Eye (tissue), 1 donor: ENCODE measurements at regions not wholly inside any gene's neighbourhood (a gene's known extent, or its start where the extent isn't known, plus 50 kb on each side); places are given as distances from the start of the nearest gene placed in this dataset.
"Not testable (repeated sequence)": the region's sequence is repeated elsewhere in the genome, so short reads cannot be mapped to it uniquely, and the experiment has no call there.

Experiments used
- DNase-seq: peaks from one replicate; pipeline ENCODE4 v3.0.0-alpha.2; 2015

DNA sequence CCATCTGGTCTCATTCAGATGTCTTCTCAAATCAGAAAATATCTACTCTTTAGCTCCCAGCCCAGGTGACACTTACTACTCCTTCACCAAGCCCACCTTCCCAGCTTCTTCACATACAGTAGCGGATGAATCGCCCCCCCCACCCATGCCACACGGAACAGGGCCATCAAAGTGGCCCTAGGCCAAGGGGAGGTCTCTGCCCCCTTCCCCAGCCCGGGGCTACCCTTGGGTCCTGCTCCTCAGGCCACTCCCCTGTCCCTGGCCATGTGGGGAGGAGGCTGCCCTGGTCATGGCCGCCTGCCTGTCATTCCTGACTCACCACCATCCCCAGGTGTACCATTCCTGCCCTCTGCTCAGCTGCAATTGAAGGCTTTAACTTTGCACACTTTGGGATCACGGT lies 142.8 kb downstream of the NECTIN1 start:
- DNase-seq, result no peak

DNA sequence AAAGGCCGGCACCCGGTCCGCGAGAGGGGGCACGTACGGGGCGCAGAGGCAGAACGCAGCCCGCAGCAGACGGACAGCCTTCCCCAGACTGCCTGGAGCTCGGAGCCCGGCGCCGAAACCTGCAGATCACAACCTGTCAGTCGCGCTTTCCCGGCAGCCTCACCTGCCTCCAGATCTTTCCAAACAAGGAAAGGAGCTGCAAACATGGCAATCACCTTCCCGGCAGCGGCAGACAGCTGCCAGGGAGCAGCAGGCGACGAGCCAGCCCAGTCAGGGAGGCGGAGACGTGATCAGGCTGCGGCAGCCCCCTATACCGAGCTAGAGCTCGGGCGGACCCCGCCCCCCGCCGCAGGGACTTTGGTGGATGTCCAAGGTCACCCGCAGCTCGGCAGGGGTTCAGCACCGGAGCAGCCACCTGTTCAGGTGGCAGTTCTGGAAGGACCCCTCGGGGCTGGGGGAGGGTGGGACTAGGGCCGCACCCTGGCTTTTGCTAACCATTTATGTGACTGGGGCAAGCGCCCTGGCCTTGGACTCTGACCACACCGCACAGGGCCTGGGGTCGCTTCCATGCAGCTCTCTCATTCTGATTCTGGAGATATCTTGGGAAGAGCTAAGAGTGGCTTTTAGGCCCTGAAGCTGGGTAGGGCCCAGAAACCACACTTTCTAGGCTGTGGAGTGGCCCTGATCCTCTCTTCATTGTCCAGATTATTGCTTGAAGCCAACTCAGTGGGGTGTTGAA lies 143.8 kb downstream of the NECTIN1 start:
- peak; percentile 77 for DNase-seq

DNA sequence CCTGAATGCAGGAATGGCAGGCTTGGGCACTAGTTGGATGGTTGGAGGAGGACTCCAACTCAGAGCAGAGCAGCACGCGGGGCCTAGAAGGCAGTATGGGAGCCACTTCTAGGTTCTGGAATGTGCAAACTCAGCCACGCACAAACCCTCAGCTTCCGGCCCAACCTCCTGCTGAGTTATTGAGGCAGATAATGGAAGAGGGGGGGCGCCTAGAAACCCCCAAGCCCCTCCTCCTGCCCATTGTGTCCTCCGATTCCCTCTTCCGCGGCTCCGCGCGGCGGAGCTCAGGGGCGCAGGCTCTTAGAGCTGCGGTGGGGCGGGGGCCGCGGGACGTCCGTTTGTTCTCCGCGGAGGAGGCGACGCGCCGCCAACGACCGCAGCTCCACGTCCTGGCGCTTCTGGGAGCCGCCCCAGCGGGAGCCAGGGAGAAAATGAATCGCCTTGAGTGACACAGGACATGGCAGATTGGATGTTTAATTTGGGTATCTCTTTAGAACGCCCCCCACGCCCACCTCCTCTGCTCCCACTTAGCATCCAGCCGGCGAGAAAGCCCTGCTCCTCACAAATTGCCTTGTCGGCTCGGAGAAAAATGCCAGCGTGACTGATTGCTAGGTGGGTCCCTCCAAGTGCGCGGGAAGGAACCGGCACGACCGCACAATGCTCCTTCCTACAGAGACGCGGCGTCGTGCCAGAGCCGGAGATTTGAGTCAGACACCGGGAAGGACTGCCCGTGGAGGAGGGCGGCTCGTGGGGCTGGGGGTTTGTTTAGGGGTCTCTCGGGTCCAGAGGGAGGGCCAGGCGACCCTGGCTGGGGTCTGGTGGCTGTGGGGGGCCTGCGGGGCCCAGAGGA lies 144.6 kb downstream of the NECTIN1 start:
- DNase-seq, result peak; percentile 96

DNA sequence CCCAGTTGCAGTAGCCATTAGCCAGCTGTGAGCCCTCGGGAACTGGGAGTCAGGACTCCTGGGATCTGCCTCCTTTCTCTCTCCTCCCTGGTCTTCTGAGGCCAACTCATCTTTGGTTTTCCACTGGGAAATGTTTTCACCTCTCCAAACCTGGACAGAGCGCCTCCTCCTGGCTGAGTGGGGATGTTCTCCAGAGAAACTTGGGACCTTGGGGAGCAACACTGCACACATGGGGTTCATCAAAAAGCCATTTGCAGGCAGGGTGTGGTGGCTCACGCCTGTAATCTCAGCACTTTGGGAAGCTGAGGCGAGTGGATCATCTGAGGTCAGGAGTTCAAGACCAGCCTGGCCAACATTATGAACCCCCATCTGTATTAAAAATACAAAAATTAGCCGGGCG lies 145.4 kb downstream of the NECTIN1 start:
- no peak for DNase-seq

DNA sequence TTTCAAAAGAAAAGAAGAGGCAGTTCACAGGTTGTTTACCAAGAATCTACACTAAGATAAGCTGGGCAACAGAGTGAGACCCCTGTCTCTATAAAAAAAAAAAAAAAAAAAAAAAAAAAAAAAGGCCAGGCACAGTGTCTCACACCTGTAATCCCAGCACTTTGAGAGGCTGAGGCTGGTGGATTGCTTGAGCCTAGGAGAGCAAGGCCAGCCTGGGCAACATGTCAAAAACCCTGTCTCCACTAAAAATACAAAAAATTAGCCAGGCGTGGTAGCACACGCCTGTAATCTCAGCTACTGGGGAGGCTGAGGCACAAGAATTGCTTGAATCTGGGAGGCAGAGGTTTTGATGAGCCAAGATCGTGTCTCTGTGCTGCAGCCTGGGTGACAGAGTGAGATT lies 147.6 kb downstream of the NECTIN1 start:
- DNase-seq, result not testable (repeated sequence)

DNA sequence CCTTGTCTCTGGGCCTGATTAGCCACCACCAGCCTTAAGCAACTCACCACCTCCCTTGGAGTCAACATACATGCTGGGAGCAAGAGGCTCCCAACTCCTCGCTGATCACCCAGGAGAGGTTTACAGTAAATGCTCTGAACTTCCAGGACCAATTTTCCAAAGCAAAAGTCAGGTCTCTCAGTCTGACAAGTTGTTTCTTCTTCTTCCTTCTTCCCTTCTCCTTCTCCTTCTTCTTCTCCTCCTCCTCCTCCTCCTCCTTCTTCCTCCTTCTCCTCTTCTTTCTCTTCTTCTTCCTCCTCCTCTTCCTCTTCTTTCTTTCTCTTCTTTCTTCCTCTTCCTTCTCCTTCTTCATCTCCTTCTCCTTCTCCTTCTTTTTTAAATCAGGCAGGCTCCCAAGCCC lies 148.2 kb downstream of the NECTIN1 start:
- DNase-seq, result no peak

DNA sequence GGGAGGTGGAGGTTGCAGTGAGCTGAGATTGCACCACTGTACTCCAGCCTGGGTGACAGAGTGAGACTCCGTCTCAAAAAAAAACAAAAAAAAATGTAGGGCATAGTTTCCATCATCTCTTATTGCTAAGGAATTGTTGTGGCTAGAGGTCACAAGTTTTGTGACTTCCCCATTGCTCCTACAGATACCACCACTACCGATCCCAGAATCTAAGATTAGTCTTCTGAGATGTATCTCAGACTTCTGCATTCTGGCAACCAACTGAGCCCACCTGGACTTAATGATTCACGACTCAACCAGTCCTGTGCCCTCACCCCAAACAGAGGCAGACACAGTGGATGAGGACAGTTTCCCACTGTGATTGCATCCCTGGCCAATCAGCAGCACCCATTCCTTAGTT lies 148.9 kb downstream of the NECTIN1 start:
- no peak for DNase-seq

DNA sequence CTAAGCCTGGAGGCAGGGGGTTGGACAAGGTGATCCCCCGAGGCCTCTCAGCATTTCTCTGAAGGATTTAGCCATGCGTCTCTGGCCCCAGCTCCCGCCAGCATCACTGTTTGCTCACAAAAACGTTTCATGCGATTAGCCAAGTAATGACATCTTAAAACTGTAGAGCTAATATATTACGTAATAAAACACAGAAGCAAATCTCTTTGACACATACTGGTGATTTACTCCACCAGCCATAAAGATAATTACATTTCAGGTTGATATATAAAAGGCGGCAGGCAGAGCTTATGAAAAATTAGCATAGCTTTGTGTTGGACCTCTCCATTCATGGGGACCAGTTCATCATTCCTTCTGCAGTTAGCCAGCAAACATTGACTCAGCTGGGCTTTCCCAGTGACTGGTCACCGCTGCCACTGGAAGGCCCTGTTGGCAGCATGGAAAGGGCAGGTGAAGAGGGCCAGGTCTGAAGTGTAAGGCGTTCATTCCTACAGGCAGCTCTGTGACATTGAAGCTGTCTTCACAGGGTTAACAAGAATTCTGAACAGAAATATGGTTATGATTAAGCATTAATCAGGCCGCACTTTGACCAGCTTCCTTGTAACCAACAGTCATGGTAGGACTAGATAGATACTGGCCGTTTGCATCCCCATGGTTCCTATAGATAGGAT lies 150.3 kb downstream of the NECTIN1 start:
- no peak for DNase-seq

DNA sequence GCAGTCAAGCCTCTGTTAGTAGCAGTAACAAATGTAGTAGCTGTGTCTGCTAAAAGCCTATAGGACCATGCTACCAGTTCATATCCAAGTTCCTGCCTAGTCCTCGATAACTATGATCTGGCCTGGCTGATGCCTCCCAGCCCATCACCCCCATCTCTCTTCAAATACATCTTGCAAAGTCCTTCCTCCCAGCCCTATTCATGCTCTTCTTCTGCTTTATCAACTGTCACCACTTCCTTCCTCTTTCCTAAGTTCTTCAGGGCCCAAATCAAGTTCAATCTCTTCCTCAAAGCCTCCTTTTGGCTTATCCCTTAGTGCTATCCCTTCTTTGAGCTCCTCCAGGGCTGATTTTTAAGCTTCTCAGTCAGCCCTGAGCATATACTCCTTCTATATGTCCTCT lies 150.9 kb upstream of the THY1 start:
- no peak for DNase-seq

DNA sequence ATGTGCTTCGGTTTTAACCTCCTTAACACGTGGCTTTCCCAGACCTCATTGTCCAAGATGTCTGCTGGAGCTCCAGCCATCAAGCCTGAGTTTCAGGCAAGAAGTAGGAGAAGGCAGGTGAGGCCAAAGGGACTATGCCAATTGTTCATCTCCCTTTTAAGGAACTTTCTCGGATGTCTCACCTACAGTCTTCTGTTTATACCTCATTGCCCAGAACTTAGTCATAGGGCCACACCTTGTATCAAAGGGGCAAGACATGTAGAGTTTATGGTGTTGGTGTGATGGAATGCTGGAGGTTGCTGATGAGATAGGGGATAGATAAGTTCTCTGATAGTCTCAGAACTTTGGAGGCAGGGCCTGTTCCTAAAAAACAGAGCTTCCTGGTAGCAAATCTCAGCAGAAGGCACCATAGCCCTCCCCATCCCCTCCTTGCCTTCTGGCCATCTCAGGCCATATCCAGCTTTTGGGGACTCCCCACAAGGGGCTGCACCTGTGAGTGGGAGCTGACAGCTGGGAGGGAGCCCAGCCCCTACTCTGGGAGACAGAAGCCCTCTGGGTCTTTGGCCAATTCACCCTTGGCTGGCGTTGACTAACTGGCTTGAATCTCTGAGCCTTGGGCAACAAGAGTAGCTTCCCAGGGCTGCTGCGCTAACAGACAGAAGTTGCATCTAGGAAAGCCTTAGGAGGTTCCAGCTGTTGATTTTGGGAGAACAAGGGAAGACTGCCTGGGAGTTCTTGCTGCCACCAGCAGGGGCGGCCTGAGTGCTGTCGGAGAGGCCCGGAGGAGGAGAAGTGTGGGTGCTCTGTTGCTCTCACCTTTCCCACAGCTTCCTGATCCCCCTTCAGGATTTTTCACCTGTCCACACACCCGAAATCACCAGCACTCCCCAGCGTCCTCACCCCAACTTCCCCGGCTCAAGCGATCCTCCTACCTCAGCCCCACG lies 149.8 kb upstream of the THY1 start:
- DNase-seq, result no peak

DNA sequence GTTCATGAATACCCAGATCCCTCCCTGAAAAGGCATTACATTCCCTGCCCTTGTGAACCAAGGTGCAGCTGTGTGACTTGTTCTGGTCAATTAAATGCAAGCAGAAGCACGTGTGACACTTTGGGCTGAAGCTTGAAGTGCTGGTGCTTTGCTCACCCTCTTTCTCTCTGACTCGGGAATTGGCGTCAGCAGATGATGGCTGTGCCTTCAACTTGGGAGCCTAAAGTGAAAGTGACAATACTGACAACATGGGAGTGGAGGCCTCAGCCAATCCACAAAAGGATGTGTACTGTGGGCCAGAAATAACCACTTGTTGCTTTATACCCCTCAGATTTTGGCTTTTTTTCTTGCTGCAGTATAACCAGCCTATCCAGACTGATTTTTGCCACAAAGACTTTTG lies 148.3 kb upstream of the THY1 start:
- peak; percentile 61 for DNase-seq

DNA sequence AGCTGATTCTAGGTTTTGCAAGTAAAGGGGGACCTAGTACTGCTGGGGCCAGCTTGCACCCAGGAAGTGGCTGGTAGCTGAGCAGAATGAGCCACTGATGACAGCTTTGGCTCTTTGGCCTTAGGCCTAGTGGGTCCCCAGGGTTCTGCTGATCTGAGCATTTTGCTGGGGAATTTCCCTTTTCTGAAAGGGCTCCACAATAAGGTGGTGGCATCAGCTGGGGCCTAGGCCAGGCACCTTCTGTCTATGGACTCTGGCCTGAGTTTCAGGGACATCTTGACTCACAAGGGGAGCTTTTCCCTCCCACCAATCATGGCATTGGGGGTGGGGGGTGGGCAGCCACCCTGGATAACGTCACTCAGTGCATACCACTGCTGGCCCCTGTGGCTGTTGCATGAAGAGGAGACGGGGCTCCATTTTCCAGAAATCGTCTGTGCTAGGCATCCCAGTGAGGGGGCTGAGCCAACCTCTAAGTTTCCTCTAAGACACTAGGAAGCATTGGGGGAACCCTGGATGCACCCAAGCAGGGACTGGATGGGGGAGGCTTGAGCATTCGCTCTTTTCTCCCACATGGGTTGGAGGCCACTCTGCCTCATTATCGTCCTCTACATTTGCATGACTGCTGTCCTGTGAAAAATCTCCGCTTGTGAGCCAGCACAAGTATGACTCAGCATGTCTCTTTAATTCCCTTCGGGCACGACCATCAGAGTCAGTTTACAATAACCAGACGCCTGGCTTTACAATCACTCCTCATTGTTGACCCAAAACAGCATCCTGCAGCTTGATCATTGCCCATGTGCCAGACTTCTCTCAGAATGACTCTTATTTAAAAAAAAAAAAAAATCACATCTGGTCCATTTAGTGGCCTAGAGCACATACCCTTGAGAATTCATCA lies 145.0 kb upstream of the THY1 start:
- DNase-seq, result peak; percentile 69

DNA sequence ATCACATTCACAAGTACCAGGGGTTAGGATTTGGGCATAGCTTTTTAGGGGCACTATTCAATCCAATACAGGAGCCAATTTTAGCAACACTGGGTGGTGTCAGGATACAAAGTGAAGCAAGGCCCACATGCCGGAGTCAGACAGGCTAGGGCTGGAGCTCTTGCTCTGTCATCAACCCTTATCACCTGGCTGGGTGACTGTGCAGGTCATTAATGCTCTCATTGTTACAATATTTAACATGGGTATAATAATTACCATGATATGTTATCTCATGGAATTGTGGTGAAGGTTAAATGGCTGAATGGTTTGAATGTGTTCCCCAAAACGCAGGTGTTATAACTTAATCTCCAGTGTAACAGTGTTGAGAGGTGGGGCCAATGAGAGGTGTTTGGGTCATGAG lies 143.3 kb upstream of the THY1 start:
- DNase-seq, result no peak

DNA sequence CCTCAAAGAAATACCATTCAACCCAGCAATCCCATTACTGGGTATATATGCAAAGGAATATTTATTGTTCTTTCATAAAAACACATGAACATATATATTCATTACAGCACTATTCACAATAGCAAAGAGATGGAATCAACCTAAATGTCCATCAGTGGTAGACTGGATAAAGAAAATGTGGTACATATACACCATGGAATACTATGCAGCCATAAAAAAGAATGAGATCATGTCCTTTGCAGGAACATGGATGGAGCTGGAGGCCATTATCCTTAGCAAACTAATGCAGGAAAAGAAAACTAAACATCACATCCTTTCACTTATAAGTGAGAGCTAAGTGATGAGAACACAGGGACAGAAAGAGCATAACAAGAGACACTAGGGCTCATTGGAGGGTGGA lies 142.7 kb upstream of the THY1 start:
- not testable (repeated sequence) for DNase-seq

DNA sequence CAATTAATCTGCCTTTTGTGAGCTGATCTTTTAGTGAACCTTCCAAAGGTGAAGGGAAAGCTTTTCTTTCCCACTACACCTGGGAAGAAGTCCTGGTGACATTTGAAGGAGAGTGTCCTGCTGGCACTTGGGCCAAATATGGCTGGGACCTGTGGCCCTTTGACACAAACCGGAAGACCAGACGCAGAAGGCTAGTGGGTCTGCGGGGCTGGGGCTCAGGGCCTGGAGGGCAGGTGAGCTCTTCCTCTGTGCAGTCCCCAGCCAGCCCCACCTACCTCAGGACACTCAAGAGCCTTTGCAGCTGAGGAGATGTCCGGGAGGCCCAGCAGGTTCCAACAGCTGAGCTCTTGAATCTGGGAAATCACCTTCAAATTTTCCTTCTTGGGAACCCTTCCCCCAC lies 138.0 kb upstream of the THY1 start:
- DNase-seq, result no peak

DNA sequence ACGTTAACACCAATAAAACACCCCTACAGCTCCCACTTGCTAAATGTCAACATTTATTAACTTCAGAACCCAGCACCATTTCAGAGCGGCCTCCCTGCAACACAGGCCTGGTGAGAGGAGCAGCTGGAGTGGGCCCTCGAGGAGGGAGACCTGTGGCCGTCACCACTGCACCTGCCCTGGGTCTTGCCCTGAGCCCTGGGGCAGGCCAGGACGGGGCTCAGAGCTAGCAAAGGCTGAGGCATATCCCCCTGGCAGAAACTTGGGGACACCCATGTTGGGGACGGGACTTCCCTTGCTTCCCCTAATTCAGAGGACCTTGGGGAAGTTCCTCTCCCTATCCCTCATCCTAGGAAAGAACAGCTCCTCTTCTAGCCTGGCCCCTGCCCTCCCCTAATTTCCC lies 137.3 kb upstream of the THY1 start:
- DNase-seq, result no peak

DNA sequence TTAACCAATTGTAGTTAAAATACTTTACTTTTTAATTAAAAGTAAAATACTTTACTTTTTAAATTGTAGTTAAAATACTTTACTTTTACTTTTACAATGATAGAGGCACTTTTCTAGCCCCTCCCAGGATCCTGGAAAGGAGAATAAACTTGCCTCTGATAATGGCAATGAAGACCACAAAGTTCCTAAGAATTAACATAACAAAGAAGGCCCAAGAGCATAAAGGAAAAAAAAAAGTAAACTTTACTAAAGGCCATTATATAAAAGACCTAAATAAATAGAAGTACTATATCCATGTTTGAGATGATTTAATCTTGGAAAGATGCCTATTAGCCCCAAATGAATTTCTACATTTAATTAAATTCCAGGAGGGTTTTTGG lies 129.1 kb upstream of the THY1 start:
- DNase-seq, result no peak

DNA sequence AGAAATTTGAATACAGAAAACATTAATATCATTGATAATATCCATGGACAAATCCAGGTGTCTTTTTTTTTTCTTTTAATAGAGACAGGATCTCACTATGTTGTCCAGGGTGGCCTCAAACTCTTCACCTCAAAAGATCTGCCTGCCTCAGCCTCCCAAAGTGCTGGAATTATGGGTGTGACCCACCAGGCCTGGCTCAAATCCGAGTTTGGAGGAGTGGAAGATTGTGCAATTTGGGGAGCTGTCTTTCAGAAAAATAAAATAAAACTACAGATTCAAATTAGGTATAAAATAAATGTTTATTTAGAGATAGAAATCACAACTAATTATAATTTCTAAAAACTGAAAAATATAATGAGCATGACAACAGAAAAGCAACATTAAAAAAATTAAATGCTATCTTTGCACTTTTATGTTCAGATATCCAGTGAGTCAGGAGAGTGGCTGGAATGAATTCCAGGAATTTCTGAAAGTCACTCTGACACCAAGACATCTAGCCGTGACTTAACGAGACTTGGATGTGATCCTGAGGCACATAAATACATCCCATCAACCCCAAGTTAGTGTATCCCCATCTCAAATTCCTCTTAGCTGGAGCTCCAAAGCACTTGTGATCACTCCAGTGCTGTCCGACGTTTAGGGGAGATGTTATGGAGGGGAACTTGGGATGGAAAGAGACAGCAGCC lies 128.6 kb upstream of the THY1 start:
- no peak for DNase-seq

DNA sequence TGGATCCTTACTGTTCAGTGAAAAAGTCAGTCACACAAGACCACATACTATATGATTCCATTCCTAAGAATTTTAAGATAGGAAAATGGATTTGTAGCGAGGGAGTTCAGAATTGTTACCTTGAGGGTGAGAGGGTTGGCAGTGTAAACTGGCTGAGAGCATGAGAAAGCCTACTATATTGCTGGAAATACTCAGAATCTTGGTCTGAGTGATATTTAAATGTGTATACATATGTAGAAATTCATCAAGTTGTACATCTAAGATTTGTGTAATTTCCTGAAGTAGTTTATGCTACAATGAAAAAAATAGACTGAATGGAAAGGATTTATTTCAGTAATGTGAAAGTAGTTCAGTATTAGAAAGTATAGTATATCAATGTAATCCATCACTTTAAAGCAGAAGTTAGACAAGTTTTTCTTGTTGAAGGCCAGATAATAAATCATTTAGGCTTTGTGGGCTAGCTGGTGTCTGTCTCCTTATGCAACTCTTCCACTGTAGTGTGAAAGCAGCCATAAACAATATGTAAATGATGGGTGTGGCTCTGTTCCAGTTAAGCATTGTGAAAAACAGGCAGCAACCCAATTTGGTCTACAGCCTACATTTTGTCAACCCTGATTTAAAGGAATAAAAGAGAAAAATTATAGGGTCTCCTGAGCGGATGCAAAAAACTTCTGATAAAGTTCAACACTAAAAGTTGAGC lies 127.2 kb upstream of the THY1 start:
- no peak for DNase-seq

DNA sequence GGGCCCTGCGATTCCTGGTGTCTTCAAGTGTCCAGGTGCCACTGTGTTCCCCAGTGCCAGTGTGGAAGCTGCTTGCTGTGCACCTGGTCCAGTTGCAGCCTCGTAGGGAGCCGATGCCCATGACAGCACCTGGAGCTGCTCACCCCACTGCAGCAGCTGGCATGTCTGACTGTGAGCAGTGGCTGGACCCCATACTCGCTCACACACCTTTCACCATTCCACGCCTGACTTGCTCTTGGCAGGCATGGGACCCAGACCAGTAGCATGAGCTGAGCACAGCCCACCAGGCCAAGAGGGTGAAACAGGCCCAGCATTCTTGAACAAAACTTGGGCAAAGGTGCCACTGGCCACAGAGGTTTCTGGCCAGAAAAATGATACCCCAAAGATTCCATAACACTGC lies 124.5 kb upstream of the THY1 start:
- no peak for DNase-seq
